Ecto neural progenitor cell (in vitro differentiated cells): ENCODE measurements at regions not wholly inside any gene's neighbourhood (a gene's known extent, or its start where the extent isn't known, plus 50 kb on each side); places are given as distances from the start of the nearest gene placed in this dataset.
"Not testable (repeated sequence)": the region's sequence is repeated elsewhere in the genome, so short reads cannot be mapped to it uniquely, and the experiment has no call there.

Source experiments
- DNase-seq: peaks from one replicate; pipeline ENCODE4 v3.0.0-alpha.2; 2018; ENCODE audit warnings: low spot score

DNA sequence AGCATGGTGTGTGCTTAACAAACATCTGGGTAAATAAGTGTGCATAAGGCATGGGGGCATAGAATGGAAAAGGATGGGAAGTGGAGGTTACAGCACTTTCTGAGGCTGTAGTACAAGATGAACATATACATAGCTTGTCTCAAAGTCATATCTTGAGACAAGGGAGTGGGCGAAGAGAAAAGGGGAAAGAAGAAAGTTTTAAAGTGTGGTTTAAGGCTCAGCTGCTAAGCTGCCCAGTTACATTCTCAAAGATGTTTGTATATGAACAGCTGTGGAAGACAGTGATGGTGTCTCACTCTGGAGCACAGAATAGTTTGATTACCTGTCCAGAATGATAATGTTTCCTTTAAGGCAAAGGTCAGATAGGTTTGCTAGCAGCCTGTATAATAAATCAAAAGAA, 61.9 kb upstream of the LANCL2 start:
- no peak for DNase-seq

DNA sequence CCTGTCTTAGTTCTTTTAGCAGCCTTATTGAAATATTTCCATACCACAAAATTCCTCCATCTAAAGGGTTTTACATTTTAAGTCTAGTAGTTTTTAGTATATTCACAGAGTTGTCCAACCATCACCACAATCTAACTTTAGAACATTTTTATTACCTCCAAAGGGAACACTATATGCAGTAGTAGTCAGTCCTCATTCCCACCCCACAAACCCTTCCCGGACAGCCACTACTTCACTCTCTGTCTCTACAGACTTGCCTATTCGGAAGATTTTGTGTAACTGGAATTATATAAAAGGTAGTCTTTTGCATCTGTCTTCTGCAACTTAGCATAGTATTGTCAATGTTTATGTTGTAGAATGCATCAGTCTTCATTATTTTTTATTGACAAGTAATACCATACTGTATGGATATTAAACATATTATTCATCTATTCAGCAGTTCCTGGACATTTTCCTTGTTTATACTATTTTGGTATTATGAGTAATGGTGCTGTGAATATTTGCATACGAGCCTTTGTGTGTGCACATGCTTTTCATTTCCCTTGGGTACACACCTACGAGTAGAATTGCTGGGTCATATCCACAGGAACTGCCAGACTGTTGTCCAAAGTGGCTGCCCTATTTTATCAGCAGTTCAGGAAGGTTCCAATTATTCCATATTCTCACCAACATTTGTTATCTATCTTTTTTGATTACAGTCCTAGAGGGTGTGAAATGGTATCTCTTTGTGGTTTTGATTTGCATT, 60.9 kb upstream of the LANCL2 start:
- DNase-seq: no peak

DNA sequence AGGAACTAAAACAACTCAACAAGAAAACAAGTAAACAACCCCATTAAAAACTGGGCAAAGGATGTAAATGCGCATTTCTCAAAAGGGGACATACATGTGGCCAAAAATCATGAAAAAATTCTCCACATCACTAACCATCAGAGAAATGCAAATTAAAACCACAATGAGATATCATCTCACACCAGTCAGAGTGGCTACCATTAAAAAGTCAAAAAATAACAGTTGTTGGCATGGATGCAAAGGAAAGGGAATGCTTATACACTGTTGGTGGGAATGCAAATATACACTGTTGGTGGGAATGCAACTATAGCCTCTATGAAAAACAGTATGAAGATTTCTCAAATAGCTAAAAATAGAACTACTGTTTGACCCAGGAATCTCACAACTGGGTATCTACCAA, 60.0 kb upstream of the LANCL2 start:
- DNase-seq: no peak

DNA sequence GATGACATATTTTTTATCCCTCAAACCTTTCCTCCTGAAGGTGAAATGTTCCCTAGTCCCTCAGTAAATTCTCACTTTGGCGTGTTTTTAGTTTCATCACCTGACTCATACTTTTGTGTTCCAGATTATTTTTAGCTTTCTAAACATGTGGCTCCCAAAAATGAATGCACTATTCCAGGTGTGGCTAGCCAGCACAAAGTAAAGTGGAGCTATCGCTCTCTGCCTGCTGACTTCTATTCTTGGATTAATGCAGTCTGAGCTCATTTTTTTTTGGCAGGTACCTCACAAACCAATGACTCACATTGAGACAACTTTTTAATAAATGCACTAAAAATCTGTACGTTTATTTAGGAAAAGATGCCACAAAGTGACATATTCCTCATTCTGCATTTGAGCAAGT, 58.8 kb upstream of the LANCL2 start:
- DNase-seq: no peak

DNA sequence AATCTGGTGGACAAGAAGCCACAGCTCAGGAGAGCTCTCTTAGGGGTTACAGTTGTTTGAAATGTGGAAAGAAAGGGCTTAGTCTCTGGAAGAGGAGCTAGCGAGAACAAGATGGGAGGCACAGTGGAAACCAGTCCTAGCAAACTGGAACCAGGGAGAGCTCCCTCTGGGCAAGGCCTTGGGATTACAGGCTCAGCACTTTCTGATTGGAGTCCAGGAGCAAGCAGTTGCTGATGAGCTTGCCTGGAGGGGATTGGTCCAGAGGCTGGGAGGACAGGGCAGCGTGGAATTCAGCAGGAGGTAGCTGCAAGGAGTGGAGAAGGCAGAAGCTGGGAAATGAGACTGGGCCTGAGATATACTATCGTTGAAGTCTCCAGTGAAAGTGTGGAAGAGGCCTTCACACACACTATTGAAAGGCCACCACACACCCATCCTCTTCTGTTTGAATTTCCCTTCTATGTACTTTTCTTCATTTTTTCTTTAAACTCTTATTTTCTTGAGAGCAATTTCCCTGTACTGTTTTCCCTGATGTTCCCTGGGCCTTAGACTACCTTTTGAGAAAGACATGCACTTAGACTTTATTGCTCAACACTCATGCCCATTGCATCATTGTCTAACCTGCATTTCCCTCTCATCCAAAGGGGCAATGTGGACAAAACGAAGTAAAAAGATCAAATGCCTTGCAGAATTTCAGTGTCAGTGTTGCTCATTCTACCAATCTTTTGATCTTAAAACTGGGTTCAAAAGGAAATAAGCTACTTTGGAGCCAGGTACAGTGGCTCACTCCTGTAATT, 57.8 kb upstream of the LANCL2 start:
- DNase-seq: peak; percentile 55

DNA sequence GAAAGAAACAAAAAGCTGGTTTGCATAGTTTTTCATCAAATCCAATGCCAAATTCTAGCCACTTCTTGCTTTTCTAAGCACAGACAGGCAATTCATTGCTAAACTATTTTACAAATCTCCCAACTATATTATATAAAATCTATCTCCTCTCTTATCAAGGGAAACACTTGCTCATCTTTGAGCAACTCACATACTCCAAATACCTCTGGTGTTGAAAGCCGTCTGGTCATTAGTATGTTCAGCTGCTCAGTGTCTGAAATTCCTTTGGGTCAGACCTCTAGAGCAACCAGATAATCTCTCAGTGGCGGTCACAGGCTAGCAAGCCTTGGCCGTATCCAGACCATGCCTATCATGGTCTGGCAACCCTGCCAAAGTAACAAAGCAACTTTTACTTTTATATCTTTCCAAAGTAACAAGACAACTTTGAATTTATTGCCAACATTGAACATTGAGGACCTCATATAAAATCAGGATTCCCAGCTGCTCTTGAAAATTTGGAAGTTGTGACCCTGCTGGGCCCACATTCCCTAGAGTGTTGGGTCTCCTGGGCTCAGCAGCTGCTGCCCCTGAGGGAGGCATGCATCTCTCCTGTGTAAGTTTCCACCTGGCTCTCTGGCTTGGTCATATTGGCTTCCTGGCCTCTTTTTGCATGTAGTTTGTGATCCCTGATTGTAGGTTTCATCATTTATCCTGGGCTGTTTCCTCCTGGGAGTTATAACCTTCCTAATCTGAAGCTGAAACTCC, 56.8 kb upstream of the LANCL2 start:
- DNase-seq: no peak

DNA sequence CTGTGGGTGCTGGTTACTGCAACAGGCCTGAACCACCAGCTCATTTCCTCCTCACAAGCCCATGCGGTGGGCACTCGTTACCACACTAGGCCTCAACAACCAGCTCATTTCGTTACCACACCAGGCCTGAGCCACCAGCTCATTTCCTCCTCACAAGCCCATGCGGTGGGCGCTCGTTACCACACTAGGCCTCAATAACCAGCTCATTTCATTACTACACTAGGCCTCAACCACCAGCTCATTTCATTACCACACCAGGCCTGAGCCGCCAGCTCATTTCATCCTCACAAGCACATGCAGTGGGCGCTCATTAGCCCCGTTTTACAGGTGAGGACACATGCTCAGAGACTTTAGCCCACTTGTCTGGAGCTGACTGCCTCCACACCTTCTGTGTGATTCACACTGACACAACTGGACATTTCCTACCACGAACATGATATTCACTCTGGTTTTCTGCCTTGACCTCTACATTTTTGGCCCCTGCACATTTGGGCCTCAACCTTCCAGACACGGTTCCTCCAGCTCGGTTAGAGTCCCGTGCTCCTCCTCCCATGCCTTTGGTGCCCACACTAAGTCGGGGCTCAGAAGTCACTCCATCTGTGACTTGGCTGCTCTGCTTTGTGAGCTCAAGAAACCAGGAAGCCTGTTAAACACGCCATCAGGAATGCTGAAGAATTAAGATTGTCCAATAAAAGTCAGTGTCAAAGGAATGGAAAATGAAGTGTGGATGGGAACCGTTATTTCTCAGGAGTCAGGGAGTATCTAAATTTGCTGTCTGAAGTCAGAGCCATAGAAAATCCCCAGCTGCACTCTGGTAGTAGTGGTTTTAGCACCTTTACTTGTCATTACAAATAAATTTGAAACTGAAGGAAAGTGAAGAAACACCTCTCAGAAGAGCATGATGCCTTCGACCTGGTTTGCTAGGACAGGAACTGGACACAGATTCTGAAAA, 55.8 kb upstream of the LANCL2 start:
- no peak for DNase-seq

DNA sequence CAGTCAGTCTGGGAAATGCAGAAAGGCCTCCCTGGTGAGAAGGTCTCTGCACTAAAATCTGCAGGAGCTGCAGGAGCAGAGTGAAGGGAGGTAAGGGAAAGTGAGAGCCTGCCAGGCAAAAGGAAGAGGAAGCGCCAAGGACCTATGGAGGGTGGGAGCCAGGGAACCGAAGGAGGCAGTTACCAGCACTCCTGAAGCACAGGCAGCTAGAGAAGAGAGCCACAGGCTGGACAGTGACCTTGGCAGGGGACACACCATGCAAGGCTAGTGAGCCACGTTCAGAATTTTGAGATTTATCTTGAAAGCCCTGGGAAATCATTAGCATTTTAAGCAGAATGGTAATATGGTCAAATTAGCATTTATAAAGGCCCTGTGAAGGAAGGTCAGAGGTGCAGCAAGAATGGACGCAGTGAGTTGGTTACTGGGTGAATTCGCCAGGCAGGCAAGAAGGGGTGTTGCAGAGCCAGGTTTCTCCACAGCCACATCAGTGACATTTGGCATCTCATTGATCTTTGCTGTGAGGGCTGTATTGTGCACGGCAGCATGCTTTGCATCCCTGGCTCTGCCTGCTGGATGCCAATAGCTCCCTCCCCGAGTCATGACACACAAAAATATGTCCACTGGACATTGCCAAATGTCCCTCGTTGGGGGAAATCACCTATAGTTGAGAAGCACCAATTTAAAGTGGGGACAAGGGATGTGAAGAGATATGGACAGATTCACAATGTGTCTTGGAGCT, 54.7 kb upstream of the LANCL2 start:
- DNase-seq: no peak

DNA sequence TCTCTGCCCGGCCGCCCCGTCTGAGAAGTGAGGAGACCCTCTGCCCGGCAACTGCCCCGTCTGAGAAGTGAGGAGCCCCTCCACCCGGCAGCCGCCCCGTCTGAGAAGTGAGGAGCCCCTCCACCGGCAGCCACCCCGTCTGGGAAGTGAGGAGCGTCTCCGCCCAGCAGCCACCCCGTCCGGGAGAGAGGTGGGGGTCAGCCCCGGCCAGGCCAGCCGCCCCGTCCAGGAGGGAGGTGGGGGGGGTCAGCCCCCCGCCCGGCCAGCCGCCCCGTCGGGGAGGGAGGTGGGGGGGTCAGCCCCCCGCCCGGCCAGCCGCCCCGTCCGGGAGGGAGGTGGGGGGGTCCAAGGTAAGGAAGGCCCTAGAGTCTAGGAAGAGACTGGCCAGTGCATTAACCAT, 53.2 kb upstream of the LANCL2 start:
- DNase-seq: not testable (repeated sequence)

DNA sequence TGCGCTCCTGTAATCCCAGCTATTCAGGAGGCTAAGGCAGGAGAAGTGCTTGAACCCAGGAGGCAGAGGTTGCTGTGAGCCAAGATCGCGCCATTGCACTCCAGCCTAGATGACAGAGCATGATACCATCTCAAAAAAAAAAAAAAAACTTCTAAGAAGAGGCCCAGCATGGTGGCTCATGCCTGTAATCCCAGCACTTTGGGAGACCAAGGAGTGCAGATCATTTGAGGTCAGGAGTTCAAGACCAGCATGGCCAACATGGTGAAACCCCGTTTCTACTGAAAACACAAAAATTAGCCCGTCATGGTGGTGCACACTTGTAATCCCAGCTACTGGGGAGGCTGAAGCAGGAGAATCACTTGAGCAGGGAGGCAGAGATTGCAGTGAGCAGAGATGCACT, 51.5 kb upstream of the LANCL2 start:
- not testable (repeated sequence) for DNase-seq

DNA sequence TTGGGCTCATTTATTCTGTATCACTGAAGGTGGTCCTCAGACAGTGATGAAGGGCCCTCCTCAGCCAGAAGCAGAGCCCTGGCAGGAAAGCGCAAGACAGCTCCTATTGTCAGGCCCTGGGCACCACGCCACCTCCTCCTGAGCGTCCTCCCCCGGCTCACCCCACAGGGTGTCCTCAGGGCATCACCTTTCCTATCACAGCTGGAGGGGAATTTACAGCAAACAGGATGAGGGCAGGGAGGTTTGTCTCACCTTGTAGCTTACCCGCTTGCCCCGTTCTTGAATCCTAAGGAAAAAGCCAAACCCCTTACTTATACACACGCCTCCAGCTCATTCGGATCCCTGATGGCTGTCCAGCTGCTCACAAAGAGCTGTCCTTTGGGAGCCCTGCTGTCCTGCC, 50.2 kb upstream of the LANCL2 start:
- DNase-seq: no peak
